OCI-LY1 (cell line): ENCODE measurements at regions not wholly inside any gene's neighbourhood (a gene's known extent, or its start where the extent isn't known, plus 50 kb on each side); places are given as distances from the start of the nearest gene placed in this dataset.

Source experiments
- H2AFZ ChIP-seq: fragments of 200-600 bp; sonication (generic), shearing (Covaris generic); 2 replicates; pipeline ENCODE4 v1.6.0; 2014; ENCODE audit warnings: antibody characterized with exemption, mild to moderate bottlenecking, low read length
- H3F3A ChIP-seq: fragments of 200-600 bp; sonication (generic), shearing (Covaris generic); 2 replicates; pipeline ENCODE4 v1.6.0; 2014; ENCODE audit warnings: mild to moderate bottlenecking, antibody characterized with exemption, low read length, moderate library complexity; ENCODE audit not compliant: insufficient read depth
- H3K27ac ChIP-seq: fragments of 200-600 bp; sonication (generic); 2 replicates; pipeline ENCODE4 v1.5.1; 2014; ENCODE audit warnings: low read length, mixed run types, mild to moderate bottlenecking, low read depth; ENCODE audit not compliant: poor library complexity, severe bottlenecking
- H3K27me3 ChIP-seq: fragments of 200-600 bp; sonication (generic); 2 replicates; pipeline ENCODE4 v1.6.0; 2014; ENCODE audit warnings: antibody characterized with exemption, mild to moderate bottlenecking, low read length, moderate library complexity; ENCODE audit not compliant: insufficient read depth
- H3K36me3 ChIP-seq: fragments of 200-600 bp; sonication (generic); 2 replicates; pipeline ENCODE4 v1.6.1; 2014; ENCODE audit warnings: mild to moderate bottlenecking, antibody characterized with exemption, low read length, moderate library complexity, mixed read lengths; ENCODE audit not compliant: insufficient read depth
- H3K4me1 ChIP-seq: fragments of 200-600 bp; sonication (generic); 2 replicates; pipeline ENCODE4 v1.5.1; 2014; ENCODE audit warnings: mild to moderate bottlenecking, low read length, moderate library complexity; ENCODE audit not compliant: insufficient read depth, severe bottlenecking
- H3K4me2 ChIP-seq: fragments of 200-600 bp; sonication (generic), shearing (Covaris generic); 2 replicates; pipeline ENCODE4 v1.6.1; 2014; ENCODE audit warnings: low read length
- H3K4me3 ChIP-seq: fragments of 200-600 bp; sonication (generic); 2 replicates; pipeline ENCODE4 v1.5.1; 2014; ENCODE audit warnings: low read length, low read depth, mild to moderate bottlenecking, mixed read lengths; ENCODE audit not compliant: poor library complexity, severe bottlenecking
- H3K79me2 ChIP-seq: fragments of 200-600 bp; shearing (Covaris generic); 2 replicates; pipeline ENCODE4 v1.6.1; 2016; ENCODE audit warnings: mixed run types, low read length, mixed read lengths; ENCODE audit not compliant: insufficient read depth
- H3K9ac ChIP-seq: fragments of 200-600 bp; sonication (generic), shearing (Covaris generic); 2 replicates; pipeline ENCODE4 v1.6.1; 2014; ENCODE audit warnings: mild to moderate bottlenecking, low read length, mixed read lengths
- H3K9me2 ChIP-seq: fragments of 200-600 bp; sonication (generic), shearing (Covaris generic); 2 replicates; pipeline ENCODE4 v1.6.1; 2014; ENCODE audit warnings: low read depth, mild to moderate bottlenecking, low read length, mixed read lengths
- H3K9me3 ChIP-seq: fragments of 200-600 bp; shearing (Covaris generic); 2 replicates; pipeline ENCODE4 v1.6.1; 2014; ENCODE audit warnings: low read length, mixed read lengths
- H4K20me1 ChIP-seq: fragments of 200-600 bp; sonication (generic), shearing (Covaris generic); 2 replicates; pipeline ENCODE4 v1.6.0; 2016; ENCODE audit warnings: mild to moderate bottlenecking, low read length; ENCODE audit not compliant: insufficient read depth
- CTCF ChIP-seq: fragments of 200-600 bp; sonication (generic), shearing (Covaris generic); IDR thresholded peaks from 2 replicates; pipeline ENCODE4 v1.5.1; 2017; ENCODE audit warnings: mild to moderate bottlenecking, antibody characterized with exemption, low read length, moderate library complexity, mixed read lengths
- EZH2 ChIP-seq: fragments of 200-600 bp; sonication (generic), shearing (Covaris generic); IDR thresholded peaks from 2 replicates; pipeline ENCODE4 v1.8.0; 2017; ENCODE audit warnings: borderline replicate concordance, mixed run types, mild to moderate bottlenecking, antibody characterized with exemption, low read length, moderate library complexity, mixed read lengths

GRCh38 chr13:76463314-76463713 lies 422.9 kb downstream of the KCTD12 start:
- Histone ChIP-seq H3K4me3 (no peak overlapping the region), H3K9me2 (no peaks in the 10 kb centered on the region), H3K27ac (no peak overlapping the region), H3K79me2 (no peaks in the 10 kb centered on the region), H3K27me3 (no peaks in the 10 kb centered on the region), H3K4me2 (no peak overlapping the region), H3K9me3 (no peaks in the 10 kb centered on the region), H3K36me3 (no peaks in the 10 kb centered on the region), H4K20me1 (no peaks in the 10 kb centered on the region), H3K9ac (no peak overlapping the region), H3F3A (no peaks in the 10 kb centered on the region), H3K4me1 (no peaks in the 10 kb centered on the region), H2AFZ (no peak overlapping the region)
- TF ChIP-seq EZH2 (no peak), CTCF (no peak)

GRCh38 chr13:76461999-76462398 lies 424.2 kb downstream of the KCTD12 start:
- no peak overlapping the region for H3K4me3 ChIP-seq
- no peak overlapping the region for H3K4me2 ChIP-seq
- H3F3A ChIP-seq = no peaks in the 10 kb centered on the region
- no peaks in the 10 kb centered on the region for H3K4me1 ChIP-seq
- H3K9me3 ChIP-seq = no peaks in the 10 kb centered on the region
- H3K27me3 ChIP-seq = no peaks in the 10 kb centered on the region
- H2AFZ ChIP-seq = no peak overlapping the region
- no peaks in the 10 kb centered on the region for H3K36me3 ChIP-seq
- TF ChIP-seq CTCF = no peak
- no peak for TF ChIP-seq EZH2
- H3K9me2 ChIP-seq = no peaks in the 10 kb centered on the region
- no peaks in the 10 kb centered on the region for H3K79me2 ChIP-seq
- no peaks in the 10 kb centered on the region for H4K20me1 ChIP-seq
- no peak overlapping the region for H3K27ac ChIP-seq
- no peak overlapping the region for H3K9ac ChIP-seq

- H3F3A ChIP-seq = no peaks in the 10 kb centered on the region
- H2AFZ ChIP-seq = no peak overlapping the region
- H3K36me3 ChIP-seq = no peaks in the 10 kb centered on the region
Observed at GRCh38 chr13:76461484-76461883, 424.7 kb downstream of the KCTD12 start.

More at GRCh38 chr13:76461484-76461883, 424.7 kb downstream of the KCTD12 start:
- H3K27ac ChIP-seq = no peak overlapping the region
- no peak overlapping the region for H3K4me3 ChIP-seq
- no peaks in the 10 kb centered on the region for H3K4me1 ChIP-seq
- no peaks in the 10 kb centered on the region for H3K79me2 ChIP-seq
- H3K9ac ChIP-seq = no peak overlapping the region
- no peaks in the 10 kb centered on the region for H3K9me3 ChIP-seq
- TF ChIP-seq CTCF (no peak), EZH2 (no peak)
- H3K9me2 ChIP-seq = no peaks in the 10 kb centered on the region
- H3K4me2 ChIP-seq = no peak overlapping the region
- no peaks in the 10 kb centered on the region for H4K20me1 ChIP-seq
- no peaks in the 10 kb centered on the region for H3K27me3 ChIP-seq
